HG03460 (cell line): ENCODE measurements at regions not wholly inside any gene's neighbourhood (a gene's known extent, or its start where the extent isn't known, plus 50 kb on each side); places are given as distances from the start of the nearest gene placed in this dataset.

Experiments used
- ATAC-seq: cut with Tn5 transposase; IDR thresholded peaks from one replicate; pipeline ENCODE4 v1.9.1; 2021; ENCODE audit not compliant: unreplicated experiment

DNA sequence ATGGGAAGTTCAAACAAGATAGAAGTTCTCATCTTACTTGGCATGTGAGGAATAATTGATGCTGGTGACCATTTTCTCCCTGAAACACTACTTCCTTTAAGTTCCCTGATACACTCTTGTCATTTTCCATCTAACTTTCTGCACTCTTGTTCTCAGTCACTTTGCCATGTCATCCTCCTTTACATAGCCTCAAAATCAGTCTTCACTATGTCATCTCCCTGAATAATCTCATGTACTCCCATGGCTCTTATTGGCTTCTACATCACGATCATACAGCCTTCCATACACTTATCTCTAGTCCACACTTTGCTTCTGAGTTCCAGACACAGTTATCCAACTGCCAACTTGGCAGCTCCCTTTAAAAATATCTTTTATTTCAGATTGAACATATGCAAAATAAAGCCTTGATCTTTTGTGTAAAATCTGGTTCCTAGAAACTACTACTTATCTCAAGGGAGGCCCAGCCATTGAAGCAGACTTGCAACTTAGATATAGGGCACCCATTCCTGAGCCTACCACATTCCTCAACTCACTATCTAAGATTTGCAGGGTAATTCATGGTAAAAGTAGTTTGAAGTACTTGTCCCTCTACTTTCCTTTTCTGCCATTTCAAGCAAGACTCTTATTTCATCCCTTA lies 1070.2 kb upstream of the NXPH2 start:
- no peak for ATAC-seq

- no peak for ATAC-seq
Measured at GRCh38 chr2:139836769-139837168, 1056.6 kb upstream of the NXPH2 start.

GRCh38 chr2:139835101-139835500 lies 1054.9 kb upstream of the NXPH2 start:
- no peak for ATAC-seq

DNA sequence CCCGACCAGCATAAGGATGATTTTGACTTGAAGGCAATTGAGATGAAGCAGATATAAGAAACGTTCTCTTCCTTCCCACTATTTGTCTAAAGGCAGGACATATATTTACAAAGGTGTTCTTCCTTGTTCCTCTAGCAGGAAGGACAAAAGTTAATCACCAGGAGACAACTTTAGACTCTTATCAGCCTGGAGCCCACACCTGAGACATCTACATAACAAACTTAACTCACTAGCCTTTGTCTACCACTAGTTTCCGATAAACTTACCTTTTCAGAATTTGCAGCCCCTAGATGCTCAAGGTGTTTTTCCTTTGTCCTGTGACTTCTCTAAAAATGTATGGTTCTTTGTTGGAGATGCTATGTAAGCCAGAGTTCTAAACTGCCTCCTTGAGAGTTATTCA lies 1047.8 kb upstream of the NXPH2 start:
- no peak for ATAC-seq

GRCh38 chr2:139825726-139826125 lies 1045.5 kb upstream of the NXPH2 start:
- ATAC-seq, result no peak

DNA sequence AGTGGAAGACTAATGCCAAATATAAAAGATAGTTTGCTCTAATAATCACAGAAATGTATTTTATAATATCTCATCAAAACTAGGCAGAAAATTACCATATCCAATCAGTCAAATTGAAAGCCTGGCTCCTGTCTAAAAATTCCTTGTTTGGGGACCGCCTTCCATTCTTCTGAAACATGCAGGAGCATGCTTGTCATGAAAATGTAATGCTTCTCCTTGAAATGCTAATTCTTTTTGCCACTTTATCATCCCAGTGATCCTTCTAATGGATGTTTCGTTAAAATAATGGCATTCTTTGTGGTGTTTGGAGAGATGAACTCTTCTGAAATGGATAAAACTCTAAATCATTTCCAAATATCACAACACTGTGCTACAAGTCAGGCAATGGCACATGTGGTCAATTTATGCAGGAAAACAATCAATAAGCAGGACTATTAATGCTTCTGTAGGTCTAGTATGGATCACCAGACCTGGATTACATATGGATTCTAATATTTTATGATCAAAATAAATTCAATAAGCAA lies 1039.1 kb upstream of the NXPH2 start:
- ATAC-seq, result no peak

GRCh38 chr2:139814458-139814857 lies 1034.3 kb upstream of the NXPH2 start:
- ATAC-seq, result no peak

GRCh38 chr2:139813340-139813739 lies 1033.2 kb upstream of the NXPH2 start:
- ATAC-seq, result no peak

DNA sequence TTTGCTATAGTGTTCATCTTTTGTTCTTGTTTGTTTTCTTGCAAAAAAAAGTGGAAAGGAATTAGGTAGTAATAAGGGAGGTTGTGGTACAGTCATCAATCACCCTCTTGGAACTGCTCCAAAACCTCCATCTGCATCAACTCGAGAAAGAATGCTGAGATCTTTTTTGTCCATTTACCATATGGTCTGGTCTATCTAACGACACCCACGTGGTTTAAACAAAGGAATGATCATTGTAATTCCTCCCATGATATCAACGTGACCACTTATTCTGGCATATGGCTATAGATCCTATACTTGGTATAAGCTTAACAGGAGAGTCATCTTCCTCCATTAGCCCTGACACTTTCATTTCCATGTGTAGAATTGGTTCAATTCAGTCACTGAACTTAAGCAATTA lies 1025.3 kb upstream of the NXPH2 start:
- no peak for ATAC-seq

- ATAC-seq, result no peak
Measured at GRCh38 chr2:139798391-139798790, 1018.2 kb upstream of the NXPH2 start.

GRCh38 chr2:139790807-139791752 lies 1010.9 kb upstream of the NXPH2 start:
- ATAC-seq, result no peak

GRCh38 chr2:139790136-139790535 lies 1009.9 kb upstream of the NXPH2 start:
- no peak for ATAC-seq

GRCh38 chr2:139778732-139779131 lies 998.5 kb upstream of the NXPH2 start:
- ATAC-seq, result no peak

DNA sequence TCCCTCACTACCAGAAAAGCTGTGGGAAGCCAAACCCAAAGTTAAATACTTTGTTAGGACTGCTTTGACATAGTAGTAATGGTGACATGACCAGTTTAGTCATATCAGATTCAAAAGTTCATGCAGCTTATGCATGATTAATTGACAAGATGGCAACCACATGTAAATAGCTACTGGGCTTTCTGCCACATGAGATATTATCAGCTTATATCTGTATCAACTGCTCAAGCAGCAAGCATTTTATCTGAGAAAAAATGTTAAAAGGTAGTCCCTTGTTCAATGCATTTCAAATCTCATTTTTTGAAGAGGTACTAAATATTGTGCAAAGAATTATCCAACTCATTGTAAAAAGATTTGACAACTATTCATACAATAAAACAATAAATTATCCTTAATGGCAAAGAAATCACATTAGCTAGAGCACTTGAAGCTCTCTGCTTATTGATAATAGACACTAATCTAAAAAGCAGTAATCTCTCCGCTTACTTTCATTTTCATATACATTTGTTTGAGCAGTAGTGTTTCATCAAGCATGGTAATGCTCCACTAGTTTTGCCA lies 993.6 kb upstream of the NXPH2 start:
- ATAC-seq, result no peak

- ATAC-seq, result no peak
Measured at GRCh38 chr2:139769633-139770032, 989.4 kb upstream of the NXPH2 start.

GRCh38 chr2:139763705-139764104 lies 983.5 kb upstream of the NXPH2 start:
- no peak for ATAC-seq

DNA sequence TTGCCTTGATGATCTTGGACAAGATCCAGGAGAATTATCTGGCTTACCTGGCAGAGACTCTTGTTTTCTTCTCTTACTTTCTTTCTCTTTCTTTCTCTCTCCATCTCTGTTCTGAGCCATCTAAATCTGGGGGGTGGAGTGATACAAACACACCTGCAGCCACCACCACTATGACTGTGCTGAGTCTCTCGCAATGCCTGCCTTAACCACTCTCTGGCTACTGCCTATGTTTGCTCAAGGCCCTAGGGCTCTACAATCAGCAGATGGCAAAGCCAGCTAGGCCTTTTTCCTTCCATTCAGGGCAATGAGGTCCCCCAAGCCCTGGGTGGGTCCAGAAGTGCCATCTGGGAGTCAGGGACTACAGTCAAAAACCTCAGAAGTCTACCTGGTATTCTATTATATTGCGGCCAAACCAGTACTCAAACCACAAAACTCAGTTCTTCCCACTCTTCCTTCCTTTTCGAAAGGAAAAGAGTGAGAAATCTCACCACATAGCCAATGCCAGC lies 978.9 kb upstream of the NXPH2 start:
- ATAC-seq, result no peak

- ATAC-seq, result no peak
Measured at GRCh38 chr2:139746901-139747300, 966.7 kb upstream of the NXPH2 start.

GRCh38 chr2:139744273-139744672 lies 964.1 kb upstream of the NXPH2 start:
- no peak for ATAC-seq

DNA sequence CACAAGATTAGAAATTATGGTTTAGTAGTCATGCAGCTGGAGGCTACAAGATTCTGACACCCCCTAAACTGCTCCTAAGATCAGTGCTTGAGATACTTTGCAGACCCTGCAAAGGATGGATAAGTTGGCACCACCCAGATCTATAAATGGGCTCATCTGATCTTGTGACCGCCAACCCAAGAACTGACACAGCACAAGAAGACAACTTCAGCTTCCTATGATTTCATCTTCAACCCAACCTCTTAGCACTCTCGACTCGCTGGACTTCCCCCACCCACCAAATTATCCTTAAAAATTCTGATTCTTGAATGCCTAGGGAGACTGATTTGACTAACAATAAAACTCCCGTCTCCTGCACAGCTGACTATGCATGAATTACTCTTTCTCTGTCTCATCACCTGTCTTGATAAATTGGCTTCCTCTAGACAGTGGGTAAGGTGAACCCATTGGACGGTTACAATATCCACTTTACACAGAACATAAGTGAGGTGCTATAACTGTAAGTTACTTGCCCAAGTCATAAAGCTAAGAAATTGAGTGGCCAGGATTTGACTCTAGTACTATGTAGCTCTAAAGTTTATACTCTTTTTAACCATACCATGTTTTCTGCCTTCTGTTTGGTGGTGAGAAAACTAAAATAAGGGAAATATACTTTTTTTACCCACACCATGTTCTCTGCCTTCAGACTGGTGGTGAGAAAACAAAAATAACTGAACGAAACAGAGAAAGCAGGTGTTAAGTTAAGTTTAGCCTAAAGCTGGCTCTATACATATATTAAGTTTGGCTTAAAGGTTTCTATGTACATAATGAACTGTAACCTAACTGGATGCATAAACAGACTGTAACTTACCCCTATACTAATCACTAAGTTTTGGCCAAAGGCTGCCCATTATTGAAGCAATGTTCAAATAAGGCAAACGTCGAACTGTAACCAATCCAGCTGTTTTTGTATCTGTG lies 962.3 kb upstream of the NXPH2 start:
- ATAC-seq, result no peak
